Fibroblast of lung (primary cell): ENCODE measurements at regions not wholly inside any gene's neighbourhood (a gene's known extent, or its start where the extent isn't known, plus 50 kb on each side); places are given as distances from the start of the nearest gene placed in this dataset.

Experiments used
- DNase-seq, 2 donors: peaks; one replicate each; pipeline versions ENCODE4 v3.0.0 to v3.0.0-alpha.2; 2010; ENCODE audit warnings: low read depth in 2 of 2
- H2AFZ ChIP-seq: 2 replicates; pipeline ENCODE4 v1.5.1; 2012; ENCODE audit warnings: low read length, control low read depth, inconsistent platforms
- H3K27ac ChIP-seq: 2 replicates; pipeline ENCODE4 v1.5.1; 2011; ENCODE audit warnings: low read length, control low read depth; ENCODE audit not compliant: insufficient read depth
- H3K27me3 ChIP-seq: 2 replicates; pipeline ENCODE4 v1.5.1; 2011; ENCODE audit warnings: mild to moderate bottlenecking, low read length; ENCODE audit not compliant: control insufficient read depth, insufficient read depth
- H3K36me3 ChIP-seq: 2 replicates; pipeline ENCODE4 v1.5.1; 2011; ENCODE audit warnings: low read length; ENCODE audit not compliant: control insufficient read depth, insufficient read depth
- H3K4me1 ChIP-seq: 2 replicates; pipeline ENCODE4 v1.5.1; 2011; ENCODE audit warnings: low read length; ENCODE audit not compliant: control insufficient read depth, insufficient read depth; ENCODE audit errors: extremely low read depth
- H3K4me2 ChIP-seq: 2 replicates; pipeline ENCODE4 v1.5.1; 2011; ENCODE audit warnings: low read length, control low read depth; ENCODE audit not compliant: insufficient read depth; ENCODE audit errors: extremely low read depth
- H3K4me3 ChIP-seq, 4 experiments: fragments of 200-600 bp in 1 of 4; sonication (generic) in 1 of 4; replicated peaks in 1 of 4; 2 replicates each; pipeline ENCODE4 v1.5.1; 2011 to 2016; ENCODE audit warnings: low read length in 4 of 4, low read depth in 3 of 4, mild to moderate bottlenecking in 3 of 4, control low read depth in 2 of 4, inconsistent platforms in 1 of 4, mixed read lengths in 1 of 4; ENCODE audit not compliant: insufficient read depth in 1 of 4; ENCODE audit errors: control extremely low read depth in 1 of 4
- H3K79me2 ChIP-seq: 2 replicates; pipeline ENCODE4 v1.5.1; 2012; ENCODE audit warnings: mild to moderate bottlenecking, low read length, inconsistent platforms; ENCODE audit not compliant: control insufficient read depth, insufficient read depth
- H3K9ac ChIP-seq: 2 replicates; pipeline ENCODE4 v1.5.1; 2011; ENCODE audit warnings: mild to moderate bottlenecking, low read length, control low read depth; ENCODE audit not compliant: insufficient read depth
- H3K9me3 ChIP-seq: 2 replicates; pipeline ENCODE4 v1.5.1; 2012; ENCODE audit warnings: low read depth, low read length; ENCODE audit not compliant: control insufficient read depth, insufficient read depth
- H4K20me1 ChIP-seq: 2 replicates; pipeline ENCODE4 v1.5.1; 2011; ENCODE audit warnings: low read length; ENCODE audit not compliant: control insufficient read depth, insufficient read depth; ENCODE audit errors: extremely low read depth
- CTCF ChIP-seq, 2 donors: IDR thresholded peaks in 1 of 2; conservative IDR thresholded peaks in 1 of 2; 1 replicate in 1 of 2; 2 replicates in 1 of 2; pipeline ENCODE4 v1.5.1; 2011 to 2012; ENCODE audit warnings: low read length in 2 of 2, control low read depth in 1 of 2, inconsistent platforms in 1 of 2, low read depth in 1 of 2, mild to moderate bottlenecking in 1 of 2
- EZH2 ChIP-seq: IDR thresholded peaks from 2 replicates; pipeline ENCODE4 v1.5.1; 2012; ENCODE audit warnings: low read length, control low read depth, mild to moderate bottlenecking; ENCODE audit errors: missing control alignments

- Histone ChIP-seq H3K79me2 (no peaks in the 10 kb centered on the region), H3K27ac (no peak overlapping the region), H2AFZ (no peak overlapping the region), H3K9me3 (no peaks in the 10 kb centered on the region), H3K4me1 (peaks cover 10% of the 10 kb centered on the region), H3K9ac (no peak overlapping the region), H3K4me3 (no peak overlapping the region), H4K20me1 (no peaks in the 10 kb centered on the region), H3K4me2 (no peak overlapping the region), H3K27me3 (no peaks in the 10 kb centered on the region), H3K36me3 (no peaks in the 10 kb centered on the region)
- no peak for DNase-seq
- TF ChIP-seq EZH2 (no peak), CTCF (conservative IDR thresholded peaks at IDR 0.05 in 1 of 2, IDR thresholded peaks at IDR 0.05 in 1 of 2; ENCODE audit: low read depth in 1 of 2, low read length in 2 of 2) (no peak)
Observed at GRCh38 chr5:91277093-91277626, 106.0 kb downstream of the ARRDC3 start.

- Histone ChIP-seq H4K20me1 (no peaks in the 10 kb centered on the region), H3K9ac (no peak overlapping the region), H3K79me2 (no peaks in the 10 kb centered on the region), H3K4me3 (no peak overlapping the region), H3K27ac (no peak overlapping the region), H2AFZ (no peak overlapping the region), H3K36me3 (no peaks in the 10 kb centered on the region), H3K9me3 (no peaks in the 10 kb centered on the region), H3K27me3 (no peaks in the 10 kb centered on the region), H3K4me1 (no peaks in the 10 kb centered on the region), H3K4me2 (no peak overlapping the region)
- TF ChIP-seq EZH2 (no peak), CTCF (conservative IDR thresholded peaks at IDR 0.05 in 1 of 2, IDR thresholded peaks at IDR 0.05 in 1 of 2; ENCODE audit: low read depth in 1 of 2, low read length in 2 of 2) (no peak)
- peak in 1 of 2 donors; percentile 75 for DNase-seq
Observed at GRCh38 chr5:91272858-91273257, 110.3 kb downstream of the ARRDC3 start.

- Histone ChIP-seq H3K9ac (no peak overlapping the region), H3K4me2 (no peak overlapping the region), H3K27me3 (no peaks in the 10 kb centered on the region), H3K4me3 (no peak overlapping the region), H3K9me3 (no peaks in the 10 kb centered on the region), H3K27ac (no peak overlapping the region), H3K4me1 (no peaks in the 10 kb centered on the region), H2AFZ (no peak overlapping the region), H3K36me3 (no peaks in the 10 kb centered on the region), H3K79me2 (no peaks in the 10 kb centered on the region), H4K20me1 (no peaks in the 10 kb centered on the region)
- no peak for DNase-seq
- TF ChIP-seq CTCF (conservative IDR thresholded peaks at IDR 0.05 in 1 of 2, IDR thresholded peaks at IDR 0.05 in 1 of 2; ENCODE audit: low read depth in 1 of 2, low read length in 2 of 2) (no peak), EZH2 (no peak)
Observed at GRCh38 chr5:91271999-91272398, 111.1 kb downstream of the ARRDC3 start.
